Endothelial cell (in vitro differentiated cells): ENCODE measurements at regions not wholly inside any gene's neighbourhood (a gene's known extent, or its start where the extent isn't known, plus 50 kb on each side); places are given as distances from the start of the nearest gene placed in this dataset.

Source experiments
- DNase-seq: peaks from one replicate; pipeline ENCODE4 v3.0.0; 2021; ENCODE audit warnings: low spot score
- H3K27ac Mint-ChIP-seq: one replicate; pipeline ENCODE4 v1.8.0; 2021; ENCODE audit warnings: mixed read lengths, inconsistent platforms; ENCODE audit not compliant: unreplicated experiment
- H3K27me3 Mint-ChIP-seq: one replicate; pipeline ENCODE4 v1.8.0; 2021; ENCODE audit warnings: mild to moderate bottlenecking, moderate library complexity, mixed read lengths, inconsistent platforms; ENCODE audit not compliant: unreplicated experiment
- H3K36me3 Mint-ChIP-seq: one replicate; pipeline ENCODE4 v1.8.0; 2021; ENCODE audit warnings: mild to moderate bottlenecking, low read depth, mixed read lengths, inconsistent platforms; ENCODE audit not compliant: unreplicated experiment
- H3K4me1 Mint-ChIP-seq: one replicate; pipeline ENCODE4 v1.8.0; 2021; ENCODE audit warnings: mild to moderate bottlenecking, mixed read lengths, inconsistent platforms; ENCODE audit not compliant: unreplicated experiment
- H3K4me3 Mint-ChIP-seq: one replicate; pipeline ENCODE4 v1.8.0; 2021; ENCODE audit warnings: mild to moderate bottlenecking, mixed read lengths, inconsistent platforms; ENCODE audit not compliant: unreplicated experiment
- H3K9me3 Mint-ChIP-seq: one replicate; pipeline ENCODE4 v1.8.0; 2021; ENCODE audit warnings: mixed read lengths, inconsistent platforms; ENCODE audit not compliant: unreplicated experiment
- CTCF ChIP-seq: fragments of 200-600 bp; sonication (generic); IDR thresholded peaks from one replicate; pipeline ENCODE4 v1.5.0; 2021; ENCODE audit warnings: antibody characterized with exemption; ENCODE audit not compliant: unreplicated experiment

DNA sequence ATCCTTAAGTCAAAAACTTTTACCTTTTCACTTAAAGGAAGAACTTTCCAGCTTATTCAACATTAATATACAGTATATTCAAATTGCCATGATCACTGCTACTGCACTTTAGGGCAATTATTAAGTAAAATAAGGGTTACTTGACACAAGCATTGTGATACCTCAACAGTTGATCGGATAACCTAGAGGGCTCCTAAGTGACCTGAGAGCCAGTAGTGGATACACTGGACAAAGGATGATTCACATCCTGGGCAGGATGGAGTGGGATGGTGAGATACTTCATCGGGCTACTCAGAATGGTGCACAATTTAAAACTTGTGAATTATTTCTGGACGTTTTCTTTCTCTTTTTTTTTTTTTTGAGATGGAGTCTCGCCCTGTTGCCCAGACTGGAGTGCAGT, 54.5 kb upstream of the PPM1J start:
- TF ChIP-seq CTCF = no peak
- no peaks in the 10 kb centered on the region for H3K36me3 Mint-ChIP-seq
- H3K27me3 Mint-ChIP-seq = peaks cover 3% of the 10 kb centered on the region
- H3K9me3 Mint-ChIP-seq = no peaks in the 10 kb centered on the region
- H3K4me1 Mint-ChIP-seq = no peaks in the 10 kb centered on the region
- H3K27ac Mint-ChIP-seq = no peak overlapping the region
- no peak overlapping the region for H3K4me3 Mint-ChIP-seq
- no peak for DNase-seq

DNA sequence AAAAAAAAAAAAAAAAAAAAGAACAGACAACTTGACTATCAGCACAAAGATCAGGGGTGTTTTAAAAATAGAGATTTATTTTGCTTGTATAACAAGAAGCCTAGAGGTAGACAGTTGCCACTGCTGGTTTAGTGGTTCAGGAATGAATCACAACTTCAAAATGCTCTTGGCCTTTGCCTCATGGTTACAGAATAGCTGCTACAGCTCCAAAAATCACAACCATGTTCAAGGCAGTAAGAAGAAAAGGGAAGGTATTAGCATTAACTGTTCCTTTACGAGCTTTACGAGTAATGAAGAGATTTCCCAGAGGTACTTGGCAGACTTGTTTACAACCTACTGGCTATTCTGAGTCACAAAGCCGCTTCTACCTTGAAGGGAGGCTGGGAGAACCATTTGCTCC, 52.5 kb upstream of the PPM1J start:
- TF ChIP-seq CTCF = no peak
- no peaks in the 10 kb centered on the region for H3K9me3 Mint-ChIP-seq
- H3K27me3 Mint-ChIP-seq = peaks cover 3% of the 10 kb centered on the region
- no peak overlapping the region for H3K27ac Mint-ChIP-seq
- H3K4me3 Mint-ChIP-seq = no peak overlapping the region
- no peak for DNase-seq
- H3K36me3 Mint-ChIP-seq = no peaks in the 10 kb centered on the region
- H3K4me1 Mint-ChIP-seq = peaks cover 6% of the 10 kb centered on the region
